GM12875 (cell line): ENCODE measurements at regions not wholly inside any gene's neighbourhood (a gene's known extent, or its start where the extent isn't known, plus 50 kb on each side); places are given as distances from the start of the nearest gene placed in this dataset.

Experiments
- H3K4me3 ChIP-seq: one replicate; pipeline ENCODE4 v1.5.1; 2011; ENCODE audit warnings: low read depth, low read length, control low read depth
- CTCF ChIP-seq: IDR thresholded peaks from 2 replicates; pipeline ENCODE4 v1.5.1; 2011; ENCODE audit warnings: low read depth, mild to moderate bottlenecking, control low read depth, inconsistent platforms, low read length, moderate library complexity, borderline replicate concordance; ENCODE audit not compliant: insufficient read depth

- no peak overlapping the region for H3K4me3 ChIP-seq
- no peak for TF ChIP-seq CTCF
Measured at GRCh38 chr2:145194673-145195072, 674.8 kb upstream of the ZEB2 start.

- TF ChIP-seq CTCF: no peak
- no peak overlapping the region for H3K4me3 ChIP-seq
Measured at GRCh38 chr2:145190031-145190703, 670.2 kb upstream of the ZEB2 start.

GRCh38 chr2:145186303-145186702 is 666.4 kb upstream of the ZEB2 start:
- TF ChIP-seq CTCF: peak; percentile 28; the same call in 1 of the 2 replicates
- no peak overlapping the region for H3K4me3 ChIP-seq

GRCh38 chr2:145185696-145186095 is 665.8 kb upstream of the ZEB2 start:
- H3K4me3 ChIP-seq: no peak overlapping the region
- no peak for TF ChIP-seq CTCF

- TF ChIP-seq CTCF: no peak
- H3K4me3 ChIP-seq: no peak overlapping the region
Measured at GRCh38 chr2:145184741-145185651, 665.1 kb upstream of the ZEB2 start.

GRCh38 chr2:145169285-145169684 is 649.4 kb upstream of the ZEB2 start:
- TF ChIP-seq CTCF: no peak
- no peak overlapping the region for H3K4me3 ChIP-seq

- no peak overlapping the region for H3K4me3 ChIP-seq
- no peak for TF ChIP-seq CTCF
Measured at GRCh38 chr2:145168091-145168490, 648.2 kb upstream of the ZEB2 start.
